D341Med (cell line): ENCODE measurements at regions not wholly inside any gene's neighbourhood (a gene's known extent, or its start where the extent isn't known, plus 50 kb on each side); places are given as distances from the start of the nearest gene placed in this dataset.
"Not testable (repeated sequence)": the region's sequence is repeated elsewhere in the genome, so short reads cannot be mapped to it uniquely, and the experiment has no call there.

Experiments
- DNase-seq: peaks from one replicate; pipeline ENCODE4 v3.0.0; 2012; ENCODE audit warnings: low spot score

DNA sequence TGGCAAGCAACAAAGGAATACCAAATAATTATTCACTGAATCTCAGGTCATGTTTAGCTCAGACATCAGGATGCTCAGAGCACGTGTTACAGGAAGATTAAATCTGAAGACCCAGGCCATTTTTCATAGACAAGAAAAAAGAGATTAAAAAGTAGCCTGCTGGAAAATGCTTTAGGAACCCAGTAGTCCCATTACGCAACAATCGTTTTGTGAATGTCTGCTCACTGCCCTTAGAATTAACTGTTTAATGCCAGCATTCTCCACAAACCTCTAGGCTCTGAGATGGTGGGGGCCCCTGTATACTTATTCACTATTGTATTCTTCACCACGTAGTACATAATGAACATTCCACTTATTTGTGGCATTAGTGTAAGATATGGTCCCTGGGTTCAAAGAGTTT is 154.6 kb upstream of the NYAP2 start:
- no peak for DNase-seq

DNA sequence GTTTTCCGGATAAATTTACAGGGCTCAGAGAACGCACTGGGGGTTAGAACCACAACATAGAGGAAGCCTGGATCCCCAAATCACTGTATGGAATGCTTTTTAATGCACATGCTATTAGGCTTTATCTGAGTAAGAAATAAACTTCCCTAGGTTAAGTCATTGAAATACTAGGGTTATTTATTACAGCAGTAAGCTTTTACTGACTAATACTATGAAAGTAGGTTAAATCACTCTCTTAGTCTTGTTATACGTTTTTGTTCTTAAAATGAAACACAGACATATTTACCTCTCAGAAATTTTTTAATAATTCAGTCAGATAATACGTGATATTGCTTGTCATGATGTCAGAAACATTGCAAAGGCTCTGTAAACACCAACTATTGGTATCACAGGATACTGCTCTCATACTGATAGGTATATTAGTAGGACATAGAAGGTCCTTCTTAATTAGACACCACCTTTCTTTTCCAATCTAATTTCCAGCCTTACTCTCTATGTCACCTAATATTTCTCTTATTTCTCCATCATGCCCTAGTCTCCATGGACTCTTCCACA is 162.7 kb upstream of the NYAP2 start:
- no peak for DNase-seq

DNA sequence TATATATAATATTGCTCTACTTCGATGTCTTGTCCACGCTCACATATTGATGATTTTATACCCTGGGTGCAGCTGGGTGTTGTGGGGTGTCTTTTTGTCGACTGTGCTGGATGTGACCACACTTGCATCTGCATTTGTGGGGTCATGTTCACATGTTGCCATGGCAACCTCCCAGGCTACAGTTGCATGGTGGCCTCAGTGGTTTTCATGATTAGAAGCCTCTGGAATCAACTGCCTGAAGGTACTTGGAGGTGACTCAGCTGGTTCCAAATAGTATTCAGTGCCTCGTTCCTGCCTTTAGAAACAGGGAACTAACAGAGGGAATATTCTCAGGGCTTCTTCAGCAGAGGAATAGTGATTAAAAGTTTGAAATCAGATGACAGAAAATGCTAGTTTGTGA is 166.3 kb upstream of the NYAP2 start:
- no peak for DNase-seq

DNA sequence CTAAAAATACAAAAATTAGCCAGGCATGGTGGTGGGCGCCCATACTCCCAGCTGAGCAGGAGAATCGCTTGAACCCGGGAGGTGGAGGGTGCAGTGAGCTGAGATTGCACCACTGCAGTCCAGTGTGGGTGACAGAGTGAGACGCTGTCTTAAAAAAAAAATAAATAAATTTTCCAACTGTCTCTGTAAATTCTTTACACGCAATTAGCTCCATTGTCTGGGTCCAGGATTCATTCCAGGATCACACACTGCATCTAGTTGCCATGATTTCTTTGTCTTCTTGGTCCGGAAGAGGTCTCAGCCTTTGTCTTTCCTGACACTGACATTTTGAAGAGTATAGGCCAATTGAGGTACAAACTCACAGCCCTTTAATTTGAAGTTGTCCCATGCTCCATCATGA is 167.6 kb upstream of the NYAP2 start:
- no peak for DNase-seq

DNA sequence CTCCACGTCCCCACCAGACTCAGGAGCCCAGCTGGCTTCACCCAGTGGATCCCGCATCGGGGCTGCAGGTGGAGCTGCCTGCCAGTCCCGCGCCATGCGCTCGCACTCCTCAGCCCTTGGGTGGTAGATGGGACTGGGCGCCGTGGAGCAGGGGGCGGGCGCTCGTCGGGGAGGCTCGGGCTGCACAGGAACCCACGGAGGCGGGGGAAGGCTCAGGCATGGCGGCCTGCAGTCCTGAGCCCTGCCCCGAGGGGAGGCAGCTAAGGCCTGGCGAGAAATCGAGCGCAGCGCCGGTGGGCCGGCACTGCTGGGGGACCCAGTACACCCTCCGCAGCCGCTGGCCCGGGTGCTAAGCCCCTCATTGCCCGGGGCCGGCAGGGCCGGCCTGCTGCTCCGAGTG is 170.2 kb upstream of the NYAP2 start:
- DNase-seq: not testable (repeated sequence)

DNA sequence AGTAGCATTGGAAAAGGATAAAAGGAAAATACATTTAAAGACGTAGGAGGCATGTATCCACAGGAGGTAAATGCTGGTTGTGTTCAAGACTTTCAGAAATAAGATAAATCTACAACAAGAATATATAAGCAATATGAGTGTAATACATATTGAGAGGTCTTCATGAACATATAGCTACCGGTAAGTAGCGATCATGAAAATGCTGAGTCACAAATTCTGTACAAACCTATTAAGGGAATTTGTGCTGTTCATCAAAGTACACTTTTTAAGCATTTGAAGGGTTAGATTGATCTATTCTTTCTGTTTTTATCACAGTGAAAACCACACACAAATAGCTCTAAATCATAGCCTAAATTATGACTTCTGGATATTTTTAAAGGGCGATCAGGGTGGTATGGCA is 173.1 kb upstream of the NYAP2 start:
- DNase-seq: no peak

DNA sequence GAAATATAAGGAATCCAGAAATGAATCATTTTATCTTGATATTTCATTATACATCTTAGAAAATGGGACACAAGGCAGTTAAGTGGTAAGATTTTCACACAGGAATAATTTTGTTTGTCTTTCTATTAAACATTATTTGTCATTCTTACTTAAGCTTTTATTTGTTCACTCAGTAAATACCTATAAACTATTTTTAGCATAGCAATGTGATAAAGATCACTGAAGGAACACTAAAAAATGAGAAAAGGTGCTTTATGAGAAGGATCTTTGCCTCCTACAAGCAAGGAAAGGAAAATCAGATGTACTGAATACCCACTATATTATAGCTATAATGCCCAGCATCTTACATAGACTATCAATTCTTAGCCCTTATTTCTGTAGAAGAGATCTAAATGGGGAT is 176.2 kb upstream of the NYAP2 start:
- no peak for DNase-seq

DNA sequence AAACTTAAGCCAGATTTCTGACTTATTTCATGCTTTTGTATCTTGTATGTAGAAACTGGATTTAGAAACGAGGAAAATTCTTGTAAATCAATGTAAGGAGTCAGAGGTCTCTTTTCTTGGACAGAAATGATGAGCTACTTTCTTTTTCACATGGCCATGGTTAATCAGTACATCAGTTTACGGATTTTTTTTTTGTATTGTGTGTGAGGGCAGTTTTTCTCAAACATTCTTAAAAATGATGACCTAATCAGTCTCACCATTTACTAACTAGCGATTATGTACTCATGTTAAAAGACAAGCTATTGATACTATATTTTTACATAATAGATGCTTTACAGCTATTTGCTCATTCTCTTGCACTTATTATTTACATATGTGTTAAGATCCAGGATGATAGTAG is 165.2 kb upstream of the DOCK10 start:
- no peak for DNase-seq

DNA sequence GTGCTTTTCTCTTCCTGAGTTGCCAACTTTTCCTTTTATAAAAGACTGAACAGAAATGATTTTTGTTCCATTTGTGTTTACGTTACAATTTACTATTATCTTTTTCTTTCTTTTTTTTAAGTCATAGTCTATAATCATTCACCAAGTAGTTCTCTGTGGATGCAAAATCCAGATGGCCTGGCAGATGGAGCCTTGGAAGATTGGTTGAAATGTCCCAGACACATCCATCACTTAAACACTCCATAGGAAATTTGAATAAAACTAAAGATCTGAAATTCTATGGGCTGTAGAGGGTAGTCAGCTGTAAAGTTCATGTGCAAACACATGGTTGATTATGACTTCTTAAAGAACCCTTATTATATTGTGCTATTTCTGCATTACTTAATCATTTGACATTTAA is 164.8 kb upstream of the DOCK10 start:
- no peak for DNase-seq

DNA sequence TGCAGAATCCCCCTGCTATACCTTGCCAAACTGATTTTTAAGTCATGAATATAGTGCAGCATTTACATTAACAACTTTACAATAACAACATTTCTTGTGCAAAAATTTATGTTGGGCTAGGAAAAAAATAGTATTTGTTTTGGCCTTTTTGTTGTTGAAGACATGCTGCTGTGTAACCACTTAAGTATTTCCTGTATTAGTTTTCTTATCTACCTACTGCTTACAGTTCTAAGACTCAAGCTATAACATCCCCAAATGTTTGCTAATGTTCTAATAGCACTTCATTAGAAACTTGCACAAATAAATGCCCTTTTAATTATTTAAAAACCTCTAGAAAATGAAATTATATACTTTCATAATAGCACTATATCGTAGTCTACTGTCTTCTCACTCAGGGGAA is 154.3 kb upstream of the DOCK10 start:
- DNase-seq: no peak

DNA sequence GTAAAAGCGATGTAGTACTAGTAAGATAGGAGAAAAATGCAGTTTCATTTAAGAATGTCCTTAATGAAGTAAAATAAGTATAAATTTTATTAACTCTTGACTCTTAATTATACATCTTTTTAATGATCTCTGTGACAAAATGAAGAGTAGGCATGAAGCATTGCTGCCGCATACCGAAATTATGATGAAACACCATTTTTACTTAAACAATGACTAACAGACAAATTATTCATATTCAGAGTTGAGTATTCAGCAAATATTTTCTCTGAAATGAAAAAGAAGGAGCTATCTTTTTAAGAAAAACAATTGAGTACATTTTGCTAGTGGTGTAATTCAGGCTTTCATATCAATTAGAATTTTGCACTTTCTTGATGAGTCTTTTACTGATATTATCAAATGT is 150.6 kb upstream of the DOCK10 start:
- no peak for DNase-seq

DNA sequence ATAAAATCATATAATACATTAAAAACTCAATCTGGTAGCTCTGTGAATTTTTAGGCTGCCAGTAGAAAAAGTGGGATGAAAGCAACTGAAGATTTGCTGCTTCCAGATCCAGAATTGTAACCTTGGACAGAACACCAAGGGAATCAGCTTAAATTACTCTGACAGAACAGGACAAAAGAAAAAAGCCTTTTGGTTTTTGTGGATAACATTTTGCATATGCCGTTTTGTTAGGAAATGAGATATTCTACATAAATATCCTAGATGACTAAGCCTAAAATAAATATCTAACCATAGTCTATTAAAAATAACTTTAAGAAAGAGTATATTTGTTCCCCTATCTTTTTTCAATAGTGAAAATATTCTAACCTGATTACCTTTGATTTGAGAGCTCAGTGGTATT is 148.7 kb upstream of the DOCK10 start:
- DNase-seq: no peak

DNA sequence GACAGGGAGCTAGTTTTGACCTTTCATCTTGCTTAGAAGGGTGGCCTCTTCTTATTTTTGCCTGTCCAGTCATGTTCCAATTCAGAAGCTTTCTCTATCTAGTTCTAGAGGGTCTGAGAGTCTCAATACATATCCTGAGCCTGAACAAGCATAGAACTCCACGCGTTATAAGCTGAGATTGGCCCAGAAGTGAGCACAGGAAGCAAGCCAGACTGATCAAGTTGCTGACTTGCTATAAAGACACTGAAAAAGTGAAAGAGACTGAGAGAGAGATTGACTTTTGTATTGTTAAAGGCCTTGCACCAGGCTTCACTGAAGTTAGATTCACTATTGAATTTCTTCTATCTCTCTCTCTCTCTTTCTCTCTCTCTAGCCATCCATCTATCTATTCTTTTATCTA is 142.7 kb upstream of the DOCK10 start:
- DNase-seq: no peak

DNA sequence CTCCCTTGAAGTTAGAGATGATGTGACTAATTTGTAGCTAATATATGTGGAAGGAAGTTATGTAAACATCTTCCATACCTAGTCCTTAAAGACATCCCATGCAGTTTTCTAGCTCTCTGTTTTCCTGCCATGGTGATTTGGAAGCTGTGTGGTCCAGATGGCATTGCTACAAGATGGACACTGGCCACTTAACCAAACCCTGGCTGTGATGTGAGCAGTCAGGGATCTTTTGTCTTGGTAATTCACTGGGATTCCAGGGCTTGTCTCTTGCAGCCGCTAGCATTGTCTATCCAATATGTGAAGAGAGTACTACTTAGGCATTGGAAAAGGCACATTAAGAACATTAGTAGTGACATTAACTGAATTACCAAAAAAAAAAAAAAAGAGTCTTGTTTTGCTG is 139.9 kb upstream of the DOCK10 start:
- no peak for DNase-seq

DNA sequence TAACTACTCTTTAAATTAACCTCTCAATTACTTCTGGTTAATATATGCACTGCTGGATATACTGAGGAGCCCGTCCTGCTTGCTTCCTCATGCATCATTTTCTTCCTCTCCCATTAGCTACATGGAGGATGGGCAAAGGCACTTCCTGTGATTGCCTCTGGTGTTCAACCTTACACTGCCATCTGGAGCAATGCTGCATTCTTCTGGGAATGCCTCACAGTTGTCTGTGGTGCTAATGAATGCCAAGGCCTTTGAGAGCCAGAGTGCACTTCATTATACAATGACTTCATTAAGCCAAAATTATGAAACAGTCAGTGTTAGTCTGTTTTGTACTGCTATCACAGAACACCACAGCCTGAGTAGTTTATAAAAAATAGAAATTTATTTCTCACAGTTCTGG is 134.8 kb upstream of the DOCK10 start:
- DNase-seq: no peak

DNA sequence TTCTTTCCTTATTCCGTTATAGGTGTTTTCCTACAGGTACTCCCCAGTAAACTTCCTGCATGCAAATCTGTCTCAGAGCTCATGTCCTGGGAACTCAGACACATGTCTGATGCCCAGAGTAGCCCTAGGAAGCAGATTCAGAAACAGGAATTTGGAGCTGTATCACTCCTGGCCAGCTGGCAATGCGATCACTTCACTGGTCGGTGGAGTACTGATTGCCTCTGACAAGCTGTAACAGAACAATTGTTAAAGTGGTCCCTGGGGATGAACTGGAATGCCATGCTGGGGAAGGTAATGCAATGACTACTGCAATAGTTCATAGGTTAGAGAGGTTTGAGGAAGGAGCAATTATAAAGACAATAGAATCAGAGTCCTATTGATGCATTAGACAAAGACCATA is 131.6 kb upstream of the DOCK10 start:
- no peak for DNase-seq

DNA sequence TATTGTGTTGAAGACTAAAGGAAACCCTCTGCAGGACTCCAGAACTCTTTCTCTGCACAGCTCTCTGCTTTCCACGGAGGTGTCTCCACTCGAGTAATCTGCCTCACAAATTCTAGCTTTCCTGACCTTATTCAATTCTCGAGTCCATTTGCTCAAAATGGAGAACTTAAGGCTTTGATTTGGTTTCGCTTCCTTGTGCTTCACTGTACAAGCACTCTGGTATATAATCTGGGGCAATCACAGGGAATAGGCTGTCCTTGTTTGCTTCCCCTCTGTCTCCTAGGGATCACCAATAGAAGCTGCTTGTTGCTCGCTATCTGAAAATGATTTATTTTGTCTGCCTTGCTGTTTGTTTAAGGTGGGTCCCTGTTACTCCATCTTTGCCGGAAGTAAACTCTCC is 129.1 kb upstream of the DOCK10 start:
- no peak for DNase-seq

DNA sequence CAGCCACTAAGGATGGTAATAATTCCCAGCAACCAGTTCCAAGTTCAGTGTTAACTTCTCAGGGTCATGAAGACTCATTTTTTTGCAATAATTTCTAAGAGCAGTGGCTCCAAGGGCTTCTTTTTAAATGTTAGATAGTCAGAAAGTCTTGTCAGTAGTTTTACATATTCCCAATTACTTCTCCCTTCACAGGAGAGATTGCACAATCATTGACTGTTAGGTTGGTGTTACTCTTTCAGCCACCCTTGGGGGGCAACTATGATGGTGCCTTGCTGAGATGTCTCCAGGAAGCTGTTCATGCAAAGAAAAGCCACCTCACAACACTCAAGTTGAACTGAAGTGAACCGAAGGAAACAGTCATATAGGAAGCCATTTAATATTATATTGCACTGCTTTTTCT is 127.9 kb upstream of the DOCK10 start:
- DNase-seq: no peak

DNA sequence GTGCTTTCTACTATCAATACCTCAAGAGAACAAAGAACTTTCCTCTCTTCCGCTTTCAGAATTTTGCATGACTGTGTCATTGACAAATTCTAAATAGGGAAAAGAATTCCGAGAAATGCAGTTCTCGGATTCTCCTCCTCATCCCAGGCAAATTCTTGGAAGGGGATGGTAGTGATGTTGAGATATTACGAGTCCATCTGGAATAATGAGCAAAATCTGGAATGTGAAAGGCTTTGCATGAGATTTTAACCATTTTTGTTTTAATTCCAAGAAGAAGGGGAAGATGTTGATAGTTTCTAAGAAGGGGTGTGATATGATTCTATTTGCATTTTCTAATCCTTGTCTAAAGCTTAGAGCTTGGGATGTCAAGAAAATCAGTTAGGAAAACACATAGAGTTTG is 127.1 kb upstream of the DOCK10 start:
- no peak for DNase-seq

DNA sequence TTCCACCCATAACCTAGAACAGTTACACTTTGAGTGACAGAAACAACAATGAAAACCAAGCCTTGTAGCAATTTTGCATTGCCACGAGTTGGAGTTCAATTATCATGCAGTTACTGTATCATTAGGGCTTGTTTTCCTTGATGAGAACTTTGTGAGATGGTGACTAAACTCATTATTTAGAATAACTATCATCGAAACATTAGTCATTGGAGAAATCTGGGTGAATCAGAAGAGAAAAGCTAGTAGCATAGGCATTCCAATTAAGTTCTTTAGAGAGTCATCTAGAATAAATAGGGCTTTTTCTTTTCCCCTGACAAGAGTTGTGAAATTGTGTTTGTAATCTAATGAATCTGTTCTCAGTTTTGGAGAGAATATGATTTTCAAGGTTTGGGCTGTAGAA is 122.8 kb upstream of the DOCK10 start:
- DNase-seq: no peak

DNA sequence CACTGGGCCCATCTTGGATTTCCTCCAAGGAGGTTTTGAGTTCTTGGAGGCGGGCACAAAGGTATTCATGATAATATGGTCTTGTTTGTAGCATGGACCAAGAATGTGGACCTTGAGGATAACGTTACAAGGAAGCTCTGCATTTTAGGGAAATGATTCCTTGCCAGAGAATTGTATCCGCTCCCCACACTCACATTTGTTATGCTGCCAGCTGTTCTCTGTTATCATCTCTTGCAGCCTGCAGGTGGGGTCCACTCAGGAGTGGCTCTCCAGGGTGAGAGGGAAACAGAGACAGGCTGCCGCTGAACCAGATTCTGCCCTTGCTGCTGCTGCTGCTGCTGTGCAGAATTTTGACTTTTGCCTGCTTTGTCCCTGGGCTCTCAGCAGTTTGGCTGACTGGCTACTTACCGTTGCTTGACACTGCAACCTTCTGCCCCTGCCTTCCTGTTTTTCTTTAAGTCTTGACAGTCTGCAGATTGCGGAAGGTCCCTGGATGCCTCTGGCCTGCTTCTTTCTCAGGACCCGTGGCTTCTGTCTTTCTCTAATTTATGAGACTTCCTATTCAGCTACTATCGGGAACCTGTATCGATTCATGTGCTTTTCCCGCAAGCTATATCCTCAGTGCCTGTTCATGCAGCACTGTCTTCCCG is 122.3 kb upstream of the DOCK10 start:
- DNase-seq: no peak

DNA sequence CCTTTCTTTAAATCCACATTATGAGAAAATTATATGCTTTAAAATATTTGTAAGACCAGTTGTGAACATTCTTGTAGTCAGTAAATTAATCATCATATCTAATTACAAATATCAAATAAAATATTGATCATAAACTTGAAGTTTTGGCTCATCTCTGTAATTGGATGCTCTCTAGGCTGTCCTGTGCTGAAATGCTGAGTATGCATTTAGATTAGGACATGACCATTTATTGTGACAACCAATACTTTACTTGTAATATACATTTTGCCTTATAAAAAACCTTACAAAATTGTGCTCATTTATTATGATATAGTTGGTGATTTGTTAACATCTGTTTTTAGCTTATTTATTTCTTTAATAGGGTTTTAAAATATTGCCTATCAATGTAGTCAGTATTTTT is 116.1 kb upstream of the DOCK10 start:
- DNase-seq: no peak

DNA sequence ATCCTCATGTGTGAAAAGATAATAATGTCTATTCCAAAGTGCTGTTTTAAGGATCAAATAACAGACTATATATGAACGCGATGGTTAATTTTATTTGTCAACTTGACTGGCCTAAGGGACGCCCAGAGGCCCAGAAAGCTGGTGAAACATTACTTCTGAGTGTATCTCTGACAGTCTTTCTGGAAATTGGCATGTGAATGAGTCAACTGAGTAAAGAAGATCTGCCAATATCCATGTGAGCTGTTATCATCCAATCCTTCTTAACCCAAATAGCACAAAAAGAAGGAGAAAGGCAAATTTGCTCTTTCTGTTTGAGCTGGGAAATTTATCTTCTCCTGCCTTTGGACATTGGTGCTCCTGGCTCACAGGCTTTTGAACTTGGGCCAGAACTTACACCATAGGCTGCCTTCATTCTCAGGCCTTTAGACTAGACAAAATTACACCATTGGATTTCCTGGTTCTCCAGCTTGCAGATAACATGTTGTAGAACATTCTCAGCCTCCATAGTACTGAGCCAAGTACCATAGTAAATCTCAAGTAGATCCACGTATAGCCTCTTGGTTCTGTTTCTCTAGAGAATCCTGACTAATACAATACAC is 114.7 kb upstream of the DOCK10 start:
- no peak for DNase-seq

DNA sequence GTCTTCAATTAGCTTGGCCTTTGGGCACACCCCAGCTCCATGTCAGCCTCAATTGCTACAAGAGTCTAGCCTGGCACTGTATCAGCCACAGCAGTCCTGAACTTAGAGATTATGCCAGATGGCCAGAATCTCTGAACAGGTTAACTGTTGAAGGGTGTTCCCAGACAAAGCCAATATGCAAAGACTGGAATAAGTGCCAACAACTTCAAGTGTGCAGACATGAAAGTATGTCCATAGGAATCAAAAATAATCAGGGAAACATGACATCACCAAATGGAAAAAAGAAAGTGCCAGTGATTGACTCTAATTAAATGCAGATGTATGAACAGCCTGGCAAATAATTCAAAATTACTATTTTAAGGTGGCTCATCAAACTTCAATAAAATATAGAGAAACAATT is 98.5 kb upstream of the DOCK10 start:
- no peak for DNase-seq
